ENCODE measurements at regions not wholly inside any gene's neighbourhood (a gene's known extent, or its start where the extent isn't known, plus 50 kb on each side); places are given as distances from the start of the nearest gene placed in this dataset.
"Not testable (repeated sequence)": the region's sequence is repeated elsewhere in the genome, so short reads cannot be mapped to it uniquely, and the experiment has no call there.

GRCh38 chr11:71156301-71156700 lies 96.1 kb downstream of the SHANK2 start:
- peaks cover 25% of the 10 kb centered on the region for H3K27me3 ChIP-seq
- H3K4me3 ChIP-seq = no peak overlapping the region
- H3K9me3 ChIP-seq = no peaks in the 10 kb centered on the region
- TF ChIP-seq CTCF (IDR thresholded peaks at IDR 0.05) (no peak), POLR2A (IDR thresholded peaks at IDR 0.05) (no peak), POLR2AphosphoS5 (IDR thresholded peaks at IDR 0.05) (no peak), EP300 (IDR thresholded peaks at IDR 0.05) (no peak)
- DNase-seq (ENCODE audit: low spot score in 2 of 2) = peak; percentile 37 to 39
- peaks cover 6% of the 10 kb centered on the region for H3K4me1 ChIP-seq
- 81% methylated on average over 6 of the region's 6 CpGs for WGBS
- H3K36me3 ChIP-seq = no peaks in the 10 kb centered on the region
- H3K27ac ChIP-seq = no peak overlapping the region

GRCh38 chr11:71155846-71156245 lies 96.5 kb downstream of the SHANK2 start:
- Histone ChIP-seq H3K4me3 (no peak overlapping the region), H3K27me3 (peaks cover 27% of the 10 kb centered on the region), H3K9me3 (no peaks in the 10 kb centered on the region), H3K4me1 (peaks cover 6% of the 10 kb centered on the region), H3K27ac (no peak overlapping the region), H3K36me3 (no peaks in the 10 kb centered on the region)
- WGBS = 87% methylated on average over 5 of the region's 8 CpGs
- TF ChIP-seq CTCF (IDR thresholded peaks at IDR 0.05) (no peak), EP300 (IDR thresholded peaks at IDR 0.05) (no peak), POLR2A (IDR thresholded peaks at IDR 0.05) (no peak), POLR2AphosphoS5 (IDR thresholded peaks at IDR 0.05) (no peak)
- DNase-seq (ENCODE audit: low spot score in 2 of 2) = peak; percentile 35 to 43

GRCh38 chr11:71154261-71154805 lies 98.0 kb downstream of the SHANK2 start:
- Histone ChIP-seq H3K27ac (no peak overlapping the region), H3K27me3 (peaks cover 33% of the 10 kb centered on the region), H3K36me3 (no peaks in the 10 kb centered on the region), H3K4me3 (no peak overlapping the region), H3K9me3 (no peaks in the 10 kb centered on the region), H3K4me1 (peaks cover 6% of the 10 kb centered on the region)
- no peak for TF ChIP-seq EP300 (IDR thresholded peaks at IDR 0.05)
- no peak for TF ChIP-seq CTCF (IDR thresholded peaks at IDR 0.05)
- TF ChIP-seq POLR2AphosphoS5 (IDR thresholded peaks at IDR 0.05) = no peak
- TF ChIP-seq POLR2A (IDR thresholded peaks at IDR 0.05) = no peak
- DNase-seq (ENCODE audit: low spot score in 2 of 2) = peak; percentile 21 to 35
- WGBS = 39% methylated on average over 6 of the region's 11 CpGs

GRCh38 chr11:71153005-71153390 lies 99.4 kb downstream of the SHANK2 start:
- Histone ChIP-seq H3K27ac (no peak overlapping the region), H3K4me1 (peaks cover 6% of the 10 kb centered on the region), H3K36me3 (no peaks in the 10 kb centered on the region), H3K9me3 (no peaks in the 10 kb centered on the region), H3K27me3 (peaks cover 38% of the 10 kb centered on the region), H3K4me3 (no peak overlapping the region)
- peak; percentile 21 to 68 for DNase-seq (ENCODE audit: low spot score in 2 of 2)
- WGBS = 2% methylated on average over 15 of the region's 15 CpGs
- TF ChIP-seq POLR2A (IDR thresholded peaks at IDR 0.05) (no peak), POLR2AphosphoS5 (IDR thresholded peaks at IDR 0.05) (no peak), CTCF (IDR thresholded peaks at IDR 0.05) (no peak), EP300 (IDR thresholded peaks at IDR 0.05) (no peak)

GRCh38 chr11:71152312-71153004 lies 99.9 kb downstream of the SHANK2 start:
- H3K4me1 ChIP-seq, H3K9me3 ChIP-seq, H3K4me3 ChIP-seq, H3K36me3 ChIP-seq, H3K27ac ChIP-seq: not testable (repeated sequence)
- peaks cover 38% of the 10 kb centered on the region for H3K27me3 ChIP-seq
- DNase-seq (ENCODE audit: low spot score in 2 of 2) = peak; percentile 17 to 53
- 61% methylated on average over 9 of the region's 15 CpGs for WGBS
